Upper lobe of right lung (tissue), 1 donor: ENCODE measurements at regions not wholly inside any gene's neighbourhood (a gene's known extent, or its start where the extent isn't known, plus 50 kb on each side); places are given as distances from the start of the nearest gene placed in this dataset.

Experiments used
- ATAC-seq: fragments of 200-7000 bp; cut with Tn5 transposase; one replicate; pipeline ENCODE4 v1.9.1; 2020; ENCODE audit warnings: mild to moderate bottlenecking, moderate library complexity
- DNase-seq: peaks from one replicate; pipeline ENCODE4 v3.0.0-alpha.2; 2020
- H3K27ac ChIP-seq: fragments of 200-600 bp; one replicate; pipeline ENCODE4 v1.8.0; 2022
- H3K27me3 ChIP-seq: fragments of 200-600 bp; one replicate; pipeline ENCODE4 v1.8.0; 2022; ENCODE audit warnings: mild to moderate bottlenecking
- H3K36me3 ChIP-seq: fragments of 200-600 bp; one replicate; pipeline ENCODE4 v1.8.0; 2022
- H3K4me1 ChIP-seq: fragments of 200-600 bp; one replicate; pipeline ENCODE4 v1.8.0; 2022
- H3K4me3 ChIP-seq: fragments of 200-600 bp; one replicate; pipeline ENCODE4 v1.8.0; 2022; ENCODE audit warnings: mild to moderate bottlenecking
- H3K9me3 ChIP-seq: fragments of 200-600 bp; one replicate; pipeline ENCODE4 v1.8.0; 2022
- intact Hi-C: fragments of 100-400 bp; cut with DNase I; formaldehyde crosslinking; loops from one replicate; pipeline ENCODE4 v1.11.0; 2022
- TF ChIP-seq, protein P1 (sequence below): fragments of 200-600 bp; IDR thresholded peaks from one replicate; pipeline ENCODE4 v1.8.0; 2022; ENCODE audit warnings: antibody characterized with exemption
- donor health status: DM: no; HTN: yes; CAD: no; lungs with severe emphysema.

DNA sequence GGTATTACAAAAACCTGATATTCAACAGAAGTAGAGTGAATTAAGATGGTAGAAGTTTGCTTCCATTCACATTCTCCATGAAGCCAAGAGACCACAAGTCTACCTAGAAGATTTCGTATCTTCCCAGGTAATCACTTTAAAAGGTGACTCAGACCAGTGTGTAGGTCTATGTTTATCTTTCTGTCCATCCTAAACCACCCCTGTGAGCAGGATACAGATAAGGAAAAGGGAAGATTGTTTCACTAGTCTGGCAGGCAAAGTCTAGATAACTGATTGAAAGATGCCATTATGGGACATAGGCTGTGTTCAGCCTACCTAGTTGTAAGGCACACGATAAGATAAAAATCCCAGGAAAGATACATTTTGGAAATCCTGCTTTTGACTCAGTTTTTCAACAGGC lies 244.3 kb upstream of the NWD2 start:
- Histone ChIP-seq H3K9me3 (no peaks in the 10 kb centered on the region), H3K27me3 (no peaks in the 10 kb centered on the region), H3K27ac (no peak overlapping the region), H3K4me3 (no peak overlapping the region), H3K4me1 (no peaks in the 10 kb centered on the region), H3K36me3 (no peaks in the 10 kb centered on the region)
- intact Hi-C loops, result no loop called here
- no peak for ATAC-seq
- DNase-seq, result no peak
- TF ChIP-seq, protein P1, sequence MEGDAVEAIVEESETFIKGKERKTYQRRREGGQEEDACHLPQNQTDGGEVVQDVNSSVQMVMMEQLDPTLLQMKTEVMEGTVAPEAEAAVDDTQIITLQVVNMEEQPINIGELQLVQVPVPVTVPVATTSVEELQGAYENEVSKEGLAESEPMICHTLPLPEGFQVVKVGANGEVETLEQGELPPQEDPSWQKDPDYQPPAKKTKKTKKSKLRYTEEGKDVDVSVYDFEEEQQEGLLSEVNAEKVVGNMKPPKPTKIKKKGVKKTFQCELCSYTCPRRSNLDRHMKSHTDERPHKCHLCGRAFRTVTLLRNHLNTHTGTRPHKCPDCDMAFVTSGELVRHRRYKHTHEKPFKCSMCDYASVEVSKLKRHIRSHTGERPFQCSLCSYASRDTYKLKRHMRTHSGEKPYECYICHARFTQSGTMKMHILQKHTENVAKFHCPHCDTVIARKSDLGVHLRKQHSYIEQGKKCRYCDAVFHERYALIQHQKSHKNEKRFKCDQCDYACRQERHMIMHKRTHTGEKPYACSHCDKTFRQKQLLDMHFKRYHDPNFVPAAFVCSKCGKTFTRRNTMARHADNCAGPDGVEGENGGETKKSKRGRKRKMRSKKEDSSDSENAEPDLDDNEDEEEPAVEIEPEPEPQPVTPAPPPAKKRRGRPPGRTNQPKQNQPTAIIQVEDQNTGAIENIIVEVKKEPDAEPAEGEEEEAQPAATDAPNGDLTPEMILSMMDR, result no peak

DNA sequence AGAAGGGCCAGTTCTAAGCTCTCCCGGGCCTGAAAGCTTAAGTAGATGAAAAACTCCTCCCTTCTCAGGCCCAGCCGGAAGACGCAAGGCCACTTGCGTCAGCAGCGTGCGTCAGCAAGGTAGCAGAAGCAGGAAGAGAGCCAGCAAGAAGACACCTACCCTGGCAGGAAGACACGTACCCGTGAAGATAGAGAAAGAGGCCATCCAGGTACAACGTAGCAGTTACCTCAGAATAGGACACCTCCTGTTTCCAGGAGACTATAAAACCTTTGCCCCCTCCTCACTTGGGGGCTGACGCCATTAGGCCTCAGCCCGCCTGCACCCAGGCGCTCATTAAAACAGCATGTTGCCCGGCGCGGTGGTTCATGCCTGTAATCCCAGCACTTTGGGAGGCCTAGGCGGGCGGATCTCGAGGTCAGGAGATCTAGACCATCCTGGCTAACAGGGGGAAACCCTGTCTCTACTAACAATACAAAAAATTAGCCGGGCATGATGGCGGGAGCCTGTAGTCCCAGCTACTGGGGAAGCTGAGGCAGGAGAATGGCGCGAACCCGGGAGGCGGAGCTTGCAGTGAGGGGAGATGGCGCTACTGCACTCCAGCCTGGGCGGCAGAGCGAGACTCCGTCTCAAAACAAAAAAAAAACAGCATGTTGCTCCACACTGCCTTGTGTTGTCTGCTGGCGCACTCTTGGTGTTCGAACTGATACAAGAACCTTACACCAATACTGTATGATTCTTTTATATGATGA lies 242.7 kb upstream of the NWD2 start:
- DNase-seq (no peak), ATAC-seq (no peak)
- Histone ChIP-seq H3K4me1 (no peaks in the 10 kb centered on the region), H3K27ac (no peak overlapping the region), H3K27me3 (no peaks in the 10 kb centered on the region), H3K4me3 (no peak overlapping the region), H3K9me3 (no peaks in the 10 kb centered on the region), H3K36me3 (no peaks in the 10 kb centered on the region)
- TF ChIP-seq, protein P1, result no peak
- intact Hi-C loops, result no loop called here

- no peaks in the 10 kb centered on the region for H3K9me3 ChIP-seq
- no peak overlapping the region for H3K27ac ChIP-seq
- intact Hi-C loops, result no loop called here
- H3K4me3 ChIP-seq, result no peak overlapping the region
- H3K4me1 ChIP-seq, result no peaks in the 10 kb centered on the region
- H3K36me3 ChIP-seq, result no peaks in the 10 kb centered on the region
- TF ChIP-seq, protein P1, result no peak
- no peak for ATAC-seq
- DNase-seq, result no peak
- H3K27me3 ChIP-seq, result no peaks in the 10 kb centered on the region
These were observed 241.9 kb upstream of the NWD2 start for GRCh38 chr4:37002625-37003024.

DNA sequence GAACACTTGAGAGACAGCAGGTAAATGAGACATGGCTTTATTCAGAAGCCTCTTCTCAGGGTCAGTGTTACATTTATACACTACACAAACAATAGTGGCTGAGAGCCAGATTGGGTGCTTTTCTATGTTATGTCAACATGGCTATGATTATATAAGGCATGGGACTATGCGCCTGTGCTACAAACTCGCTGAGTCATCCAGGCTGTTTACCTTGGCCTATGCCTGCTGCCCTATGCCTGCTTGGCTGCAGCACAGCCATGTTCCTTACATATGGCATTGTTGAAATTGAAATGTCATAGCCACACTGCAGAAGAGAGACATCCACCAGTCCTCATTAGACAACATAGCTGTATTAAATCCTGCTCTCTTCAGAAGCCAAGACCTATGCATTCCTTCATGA lies 236.3 kb upstream of the NWD2 start:
- Histone ChIP-seq H3K36me3 (no peaks in the 10 kb centered on the region), H3K9me3 (no peaks in the 10 kb centered on the region), H3K4me1 (no peaks in the 10 kb centered on the region), H3K27ac (no peak overlapping the region), H3K27me3 (no peaks in the 10 kb centered on the region), H3K4me3 (no peak overlapping the region)
- TF ChIP-seq, protein P1, result no peak
- ATAC-seq (no peak), DNase-seq (no peak)
- intact Hi-C loops, result no loop called here

DNA sequence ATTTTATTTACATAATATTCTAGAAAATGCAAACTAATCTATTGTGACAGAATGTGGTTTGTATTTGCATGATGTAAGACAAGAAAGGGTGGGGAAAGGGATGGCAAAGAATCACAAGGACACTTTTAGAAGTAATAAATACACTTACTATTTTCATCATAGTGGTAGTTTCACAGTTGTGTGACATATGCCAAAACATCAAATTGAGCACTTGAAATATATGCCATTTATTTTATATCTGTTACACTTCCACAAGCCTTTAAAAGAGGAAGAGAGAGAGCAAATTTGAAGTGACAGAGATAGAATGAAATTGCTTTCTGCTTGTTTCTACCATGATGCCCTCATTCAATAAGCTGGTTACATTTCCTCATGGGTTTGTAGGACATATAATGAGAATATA lies 230.0 kb upstream of the NWD2 start:
- DNase-seq, result no peak
- Histone ChIP-seq H3K36me3 (no peaks in the 10 kb centered on the region), H3K4me3 (no peak overlapping the region), H3K27me3 (no peaks in the 10 kb centered on the region), H3K27ac (no peak overlapping the region), H3K9me3 (no peaks in the 10 kb centered on the region), H3K4me1 (no peaks in the 10 kb centered on the region)
- ATAC-seq, result no peak
- intact Hi-C loops, result no loop called here
- TF ChIP-seq, protein P1, result no peak

DNA sequence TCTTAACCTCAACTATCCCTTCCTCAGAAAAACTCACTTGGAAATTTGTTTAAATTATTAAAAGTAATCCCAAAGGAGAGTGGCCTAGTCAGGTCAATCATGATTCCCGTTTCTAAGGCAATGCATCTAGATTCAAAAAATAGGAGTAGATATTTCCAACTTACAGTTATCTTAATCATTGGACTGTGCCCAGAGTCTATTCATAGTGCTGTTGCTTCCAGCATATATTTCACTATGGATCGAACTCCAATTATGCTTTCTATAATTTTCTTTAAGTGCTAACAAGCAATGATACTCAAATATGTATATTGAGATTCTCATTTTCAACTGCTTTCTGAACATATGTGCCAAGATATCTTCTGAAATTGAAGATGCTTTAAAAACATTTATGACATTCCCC lies 229.2 kb upstream of the NWD2 start:
- no peaks in the 10 kb centered on the region for H3K27me3 ChIP-seq
- DNase-seq, result no peak
- H3K27ac ChIP-seq, result no peak overlapping the region
- no peaks in the 10 kb centered on the region for H3K4me1 ChIP-seq
- H3K4me3 ChIP-seq, result no peak overlapping the region
- no peaks in the 10 kb centered on the region for H3K36me3 ChIP-seq
- intact Hi-C loops, result no loop called here
- TF ChIP-seq, protein P1, result no peak
- no peaks in the 10 kb centered on the region for H3K9me3 ChIP-seq
- no peak for ATAC-seq
